Prostate gland (tissue), 2 donors: ENCODE measurements at regions not wholly inside any gene's neighbourhood (a gene's known extent, or its start where the extent isn't known, plus 50 kb on each side); places are given as distances from the start of the nearest gene placed in this dataset.

Experiments used
- DNase-seq: peaks from one replicate; pipeline ENCODE4 v3.0.0-alpha.2; 2019; ENCODE audit warnings: low spot score
- H3K27ac ChIP-seq, 2 donors: fragments of 200-600 bp; sonication (generic); 2 replicates each; pipeline ENCODE4 v1.5.1; 2017 to 2019
- H3K27me3 ChIP-seq: fragments of 200-600 bp; sonication (generic); replicated peaks from 2 replicates; pipeline ENCODE4 v1.5.1; 2019; ENCODE audit not compliant: insufficient read depth
- H3K36me3 ChIP-seq, 2 donors: fragments of 200-600 bp; sonication (generic); 1 replicate in 1 of 2; 2 replicates in 1 of 2; pipeline versions ENCODE4 v1.5.1 to v1.8.1; 2017 to 2019
- H3K4me1 ChIP-seq: fragments of 200-600 bp; sonication (generic); replicated peaks from 2 replicates; pipeline ENCODE4 v1.5.1; 2019
- H3K4me3 ChIP-seq, 2 donors: fragments of 200-600 bp; sonication (generic); 2 replicates each; pipeline ENCODE4 v1.5.1; 2017 to 2019
- H3K9me3 ChIP-seq: fragments of 200-600 bp; sonication (generic); 2 replicates; pipeline ENCODE4 v1.5.1; 2017
- POLR2A ChIP-seq: fragments of 450-650 bp; IDR thresholded peaks from one replicate; pipeline ENCODE4 v1.6.1; 2016; ENCODE audit warnings: antibody characterized with exemption, mild to moderate bottlenecking
- POLR2AphosphoS5 ChIP-seq: sonication (generic); formaldehyde crosslinking; IDR thresholded peaks from one replicate; pipeline ENCODE4 v1.6.1; 2017; ENCODE audit warnings: antibody characterized with exemption
- WGBS: methylation state at CpG from one replicate; pipeline ENCODE4 v1.1.5; 2018; 5-methylcytosine and 5-hydroxymethylcytosine counted together
- intact Hi-C: fragments of 100-400 bp; cut with DNase I; formaldehyde crosslinking; loops from one replicate; pipeline ENCODE4 v1.14.2; 2022
- TF ChIP-seq, protein P1 (sequence below), 4 experiments: fragments of 200-600 bp in 2 of 4; fragments of 450-650 bp in 2 of 4; sonication (generic) in 2 of 4; IDR thresholded peaks; 1 replicate in 3 of 4; 2 replicates in 1 of 4; pipeline ENCODE4 v1.5.1; 2016 to 2019; ENCODE audit warnings: antibody characterized with exemption in 4 of 4, mild to moderate bottlenecking in 2 of 4, moderate library complexity in 2 of 4

DNA sequence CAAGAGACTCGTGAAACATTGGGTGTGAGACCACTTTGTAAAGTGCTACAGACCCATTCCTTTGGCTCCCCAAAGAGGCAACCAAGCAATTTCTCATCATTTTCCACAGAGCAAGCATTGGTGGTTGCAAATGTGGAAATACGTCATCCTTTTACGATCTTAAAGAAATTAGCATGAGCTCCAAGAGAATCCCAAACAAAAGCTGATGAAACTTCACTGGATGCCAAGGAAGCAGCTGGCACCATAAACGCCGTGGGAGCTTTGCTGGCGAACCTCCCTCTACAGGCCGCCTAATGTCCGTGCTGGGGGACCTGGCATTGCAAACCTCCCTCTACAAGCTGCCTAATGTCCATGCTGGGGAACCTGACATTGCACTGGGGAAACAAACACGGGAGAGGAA lies 432.4 kb downstream of the ACTL7B start:
- H3K27ac ChIP-seq: no peak overlapping the region
- intact Hi-C loops: no loop called here

DNA sequence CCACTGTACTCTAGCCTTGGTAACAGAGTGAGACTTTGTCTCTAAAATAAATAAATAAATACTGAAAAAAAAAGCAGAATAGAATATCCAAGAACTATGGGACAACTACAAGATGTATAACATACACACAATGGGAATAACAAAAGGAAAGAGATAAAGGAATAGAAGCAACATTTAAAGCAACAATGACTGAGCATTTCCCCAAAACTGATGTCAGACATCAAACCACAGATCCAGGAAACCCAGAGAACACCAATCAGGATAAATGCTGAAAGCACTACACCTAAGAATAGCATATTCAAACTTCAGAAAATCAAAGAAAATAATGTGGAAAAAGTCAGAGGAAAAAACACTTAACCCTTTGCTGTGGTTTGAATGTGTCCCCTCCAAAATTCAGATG lies 436.4 kb downstream of the ACTL7B start:
- Histone ChIP-seq H3K27me3 (no peaks in the 10 kb centered on the region), H3K9me3 (no peaks in the 10 kb centered on the region), H3K4me1 (no peaks in the 10 kb centered on the region), H3K27ac (no peak overlapping the region), H3K36me3 (no peaks in the 10 kb centered on the region), H3K4me3 (no peak overlapping the region)
- intact Hi-C loops: no loop called here
- TF ChIP-seq POLR2A (no peak), POLR2AphosphoS5 (no peak)
- TF ChIP-seq, protein P1, sequence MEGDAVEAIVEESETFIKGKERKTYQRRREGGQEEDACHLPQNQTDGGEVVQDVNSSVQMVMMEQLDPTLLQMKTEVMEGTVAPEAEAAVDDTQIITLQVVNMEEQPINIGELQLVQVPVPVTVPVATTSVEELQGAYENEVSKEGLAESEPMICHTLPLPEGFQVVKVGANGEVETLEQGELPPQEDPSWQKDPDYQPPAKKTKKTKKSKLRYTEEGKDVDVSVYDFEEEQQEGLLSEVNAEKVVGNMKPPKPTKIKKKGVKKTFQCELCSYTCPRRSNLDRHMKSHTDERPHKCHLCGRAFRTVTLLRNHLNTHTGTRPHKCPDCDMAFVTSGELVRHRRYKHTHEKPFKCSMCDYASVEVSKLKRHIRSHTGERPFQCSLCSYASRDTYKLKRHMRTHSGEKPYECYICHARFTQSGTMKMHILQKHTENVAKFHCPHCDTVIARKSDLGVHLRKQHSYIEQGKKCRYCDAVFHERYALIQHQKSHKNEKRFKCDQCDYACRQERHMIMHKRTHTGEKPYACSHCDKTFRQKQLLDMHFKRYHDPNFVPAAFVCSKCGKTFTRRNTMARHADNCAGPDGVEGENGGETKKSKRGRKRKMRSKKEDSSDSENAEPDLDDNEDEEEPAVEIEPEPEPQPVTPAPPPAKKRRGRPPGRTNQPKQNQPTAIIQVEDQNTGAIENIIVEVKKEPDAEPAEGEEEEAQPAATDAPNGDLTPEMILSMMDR (IDR thresholded peaks at IDR 0.05): no peak
- no peak for DNase-seq

More for the DNA sequence above, 432.4 kb downstream of the ACTL7B start:
- DNase-seq: no peak
- H3K9me3 ChIP-seq: no peaks in the 10 kb centered on the region
- H3K36me3 ChIP-seq: no peaks in the 10 kb centered on the region
- TF ChIP-seq POLR2AphosphoS5 (no peak), POLR2A (no peak)
- TF ChIP-seq, protein P1 (IDR thresholded peaks at IDR 0.05): no peak
- WGBS: 56% methylated on average over 9 of the region's 9 CpGs
- H3K4me3 ChIP-seq: no peak overlapping the region
- H3K27me3 ChIP-seq: no peaks in the 10 kb centered on the region
- H3K4me1 ChIP-seq: no peaks in the 10 kb centered on the region

DNA sequence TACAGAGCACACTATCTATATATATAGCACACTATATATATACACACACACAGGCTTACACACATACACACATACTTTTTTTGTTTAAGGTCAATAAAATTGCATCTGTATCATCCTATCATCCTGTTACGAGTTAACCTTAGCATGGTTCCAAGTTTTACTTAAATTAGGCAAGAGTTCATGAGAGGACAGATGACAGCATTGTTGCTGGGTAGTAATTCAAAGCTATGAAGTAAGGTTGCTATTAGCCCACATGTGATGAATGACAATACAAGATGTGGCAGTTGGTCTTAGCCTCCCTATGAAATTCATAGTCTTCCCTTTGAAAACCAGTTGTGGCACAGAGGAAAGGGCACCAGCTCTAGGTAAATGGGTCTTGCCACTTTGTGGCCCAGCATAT lies 438.1 kb downstream of the ACTL7B start:
- Histone ChIP-seq H3K27ac (no peak overlapping the region), H3K4me1 (no peaks in the 10 kb centered on the region), H3K9me3 (no peaks in the 10 kb centered on the region), H3K36me3 (no peaks in the 10 kb centered on the region), H3K4me3 (no peak overlapping the region), H3K27me3 (no peaks in the 10 kb centered on the region)
- intact Hi-C loops: no loop called here
- WGBS: 88% methylated on average over 1 of the region's 1 CpG
- TF ChIP-seq POLR2A (no peak), POLR2AphosphoS5 (no peak)
- TF ChIP-seq, protein P1 (IDR thresholded peaks at IDR 0.05): no peak
- no peak for DNase-seq

DNA sequence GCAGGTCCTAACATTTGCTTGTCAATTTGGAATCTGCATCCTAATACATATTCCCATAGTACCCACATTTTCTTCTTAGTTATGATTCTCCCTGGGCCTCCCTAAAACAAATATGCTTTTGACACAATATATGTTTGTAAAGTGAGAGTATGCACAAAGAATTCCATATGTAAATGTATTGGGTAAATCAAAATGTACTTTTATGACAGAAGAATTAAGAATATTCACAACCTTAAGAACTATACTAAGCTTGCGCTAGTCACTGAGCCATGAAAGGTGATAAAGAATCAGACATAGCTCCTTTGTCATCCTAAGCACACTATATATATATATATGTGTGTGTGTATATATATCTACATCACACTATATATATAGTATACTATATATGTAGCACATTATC lies 438.5 kb downstream of the ACTL7B start:
- WGBS: 100% methylated on average over 1 of the region's 1 CpG

DNA sequence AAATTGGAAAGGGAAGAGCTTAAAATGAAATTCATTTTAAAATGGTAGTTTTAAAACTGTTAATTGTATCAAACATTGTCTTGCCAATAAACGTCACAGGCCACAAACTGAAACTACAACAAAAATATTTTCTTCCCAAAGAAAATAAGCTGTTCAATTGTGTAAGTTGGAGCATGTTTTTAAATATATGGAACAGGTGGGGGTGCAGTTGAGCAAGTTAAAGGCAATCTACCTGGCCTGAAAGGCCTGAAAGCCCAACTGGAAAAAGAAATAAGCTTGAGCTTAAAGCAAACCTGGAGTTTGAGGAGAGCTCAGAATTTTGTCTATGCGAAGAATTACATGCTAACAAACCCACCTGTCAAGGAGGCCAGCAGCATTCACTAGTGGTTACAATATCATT lies 439.5 kb downstream of the ACTL7B start:
- intact Hi-C loops: no loop called here
- Histone ChIP-seq H3K27ac (no peak overlapping the region), H3K9me3 (no peaks in the 10 kb centered on the region), H3K4me3 (no peak overlapping the region), H3K27me3 (no peaks in the 10 kb centered on the region), H3K4me1 (no peaks in the 10 kb centered on the region), H3K36me3 (no peaks in the 10 kb centered on the region)
- TF ChIP-seq POLR2A: no peak
- TF ChIP-seq, protein P1 (IDR thresholded peaks at IDR 0.05): no peak
- DNase-seq: no peak
- 70% methylated on average over 2 of the region's 2 CpGs for WGBS

More for the DNA sequence above, 438.5 kb downstream of the ACTL7B start:
- no peaks in the 10 kb centered on the region for H3K9me3 ChIP-seq
- no peaks in the 10 kb centered on the region for H3K4me1 ChIP-seq
- no peak overlapping the region for H3K4me3 ChIP-seq
- no peak for DNase-seq
- TF ChIP-seq POLR2A (no peak), POLR2AphosphoS5 (no peak)
- TF ChIP-seq, protein P1 (IDR thresholded peaks at IDR 0.05): no peak
- intact Hi-C loops: no loop called here
- no peaks in the 10 kb centered on the region for H3K36me3 ChIP-seq
- no peak overlapping the region for H3K27ac ChIP-seq
- no peaks in the 10 kb centered on the region for H3K27me3 ChIP-seq
